Prostate gland (tissue), 2 donors: ENCODE measurements at regions not wholly inside any gene's neighbourhood (a gene's known extent, or its start where the extent isn't known, plus 50 kb on each side); places are given as distances from the start of the nearest gene placed in this dataset.

ENCODE experiments used
- DNase-seq: peaks from one replicate; pipeline ENCODE4 v3.0.0-alpha.2; 2019; ENCODE audit warnings: low spot score
- H3K27ac ChIP-seq, 2 donors: fragments of 200-600 bp; sonication (generic); 2 replicates each; pipeline ENCODE4 v1.5.1; 2017 to 2019
- H3K27me3 ChIP-seq: fragments of 200-600 bp; sonication (generic); replicated peaks from 2 replicates; pipeline ENCODE4 v1.5.1; 2019; ENCODE audit not compliant: insufficient read depth
- H3K36me3 ChIP-seq, 2 donors: fragments of 200-600 bp; sonication (generic); 1 replicate in 1 of 2; 2 replicates in 1 of 2; pipeline versions ENCODE4 v1.5.1 to v1.8.1; 2017 to 2019
- H3K4me1 ChIP-seq: fragments of 200-600 bp; sonication (generic); replicated peaks from 2 replicates; pipeline ENCODE4 v1.5.1; 2019
- H3K4me3 ChIP-seq, 2 donors: fragments of 200-600 bp; sonication (generic); 2 replicates each; pipeline ENCODE4 v1.5.1; 2017 to 2019
- H3K9me3 ChIP-seq: fragments of 200-600 bp; sonication (generic); 2 replicates; pipeline ENCODE4 v1.5.1; 2017
- POLR2A ChIP-seq: fragments of 450-650 bp; IDR thresholded peaks from one replicate; pipeline ENCODE4 v1.6.1; 2016; ENCODE audit warnings: antibody characterized with exemption, mild to moderate bottlenecking
- POLR2AphosphoS5 ChIP-seq: sonication (generic); formaldehyde crosslinking; IDR thresholded peaks from one replicate; pipeline ENCODE4 v1.6.1; 2017; ENCODE audit warnings: antibody characterized with exemption
- WGBS: methylation state at CpG from one replicate; pipeline ENCODE4 v1.1.5; 2018; 5-methylcytosine and 5-hydroxymethylcytosine counted together
- intact Hi-C: fragments of 100-400 bp; cut with DNase I; formaldehyde crosslinking; loops from one replicate; pipeline ENCODE4 v1.14.2; 2022
- TF ChIP-seq, protein P1 (sequence below), 4 experiments: fragments of 200-600 bp in 2 of 4; fragments of 450-650 bp in 2 of 4; sonication (generic) in 2 of 4; IDR thresholded peaks; 1 replicate in 3 of 4; 2 replicates in 1 of 4; pipeline ENCODE4 v1.5.1; 2016 to 2019; ENCODE audit warnings: antibody characterized with exemption in 4 of 4, mild to moderate bottlenecking in 2 of 4, moderate library complexity in 2 of 4

DNA sequence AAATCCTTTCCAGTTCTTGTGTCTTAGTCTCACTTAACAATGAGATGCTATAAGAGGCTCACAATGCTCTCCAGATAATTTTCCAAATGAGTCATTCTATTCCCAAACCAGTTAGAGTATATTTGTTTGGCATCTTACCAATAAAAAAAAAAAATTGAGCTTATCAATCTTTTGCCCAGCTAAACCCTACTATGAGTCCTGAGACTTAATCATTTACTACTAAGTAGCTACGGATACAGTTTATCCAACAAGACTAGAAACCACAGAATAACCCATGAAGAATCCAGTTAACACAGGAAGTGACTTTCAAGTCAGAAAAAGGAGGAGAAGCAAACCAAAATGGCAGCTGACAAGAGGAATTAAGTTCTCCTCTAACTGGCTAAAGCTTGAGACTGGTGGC lies 330.3 kb upstream of the XYLT1 start:
- Histone ChIP-seq H3K9me3 (no peaks in the 10 kb centered on the region), H3K4me1 (no peaks in the 10 kb centered on the region), H3K4me3 (no peak overlapping the region), H3K27ac (no peak overlapping the region), H3K36me3 (no peaks in the 10 kb centered on the region), H3K27me3 (peaks cover 3% of the 10 kb centered on the region)
- intact Hi-C loops = no loop called here
- 81% methylated on average over 1 of the region's 1 CpG for WGBS
- TF ChIP-seq, protein P1, sequence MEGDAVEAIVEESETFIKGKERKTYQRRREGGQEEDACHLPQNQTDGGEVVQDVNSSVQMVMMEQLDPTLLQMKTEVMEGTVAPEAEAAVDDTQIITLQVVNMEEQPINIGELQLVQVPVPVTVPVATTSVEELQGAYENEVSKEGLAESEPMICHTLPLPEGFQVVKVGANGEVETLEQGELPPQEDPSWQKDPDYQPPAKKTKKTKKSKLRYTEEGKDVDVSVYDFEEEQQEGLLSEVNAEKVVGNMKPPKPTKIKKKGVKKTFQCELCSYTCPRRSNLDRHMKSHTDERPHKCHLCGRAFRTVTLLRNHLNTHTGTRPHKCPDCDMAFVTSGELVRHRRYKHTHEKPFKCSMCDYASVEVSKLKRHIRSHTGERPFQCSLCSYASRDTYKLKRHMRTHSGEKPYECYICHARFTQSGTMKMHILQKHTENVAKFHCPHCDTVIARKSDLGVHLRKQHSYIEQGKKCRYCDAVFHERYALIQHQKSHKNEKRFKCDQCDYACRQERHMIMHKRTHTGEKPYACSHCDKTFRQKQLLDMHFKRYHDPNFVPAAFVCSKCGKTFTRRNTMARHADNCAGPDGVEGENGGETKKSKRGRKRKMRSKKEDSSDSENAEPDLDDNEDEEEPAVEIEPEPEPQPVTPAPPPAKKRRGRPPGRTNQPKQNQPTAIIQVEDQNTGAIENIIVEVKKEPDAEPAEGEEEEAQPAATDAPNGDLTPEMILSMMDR (IDR thresholded peaks at IDR 0.05) = no peak
- TF ChIP-seq POLR2AphosphoS5 (no peak), POLR2A (no peak)
- DNase-seq = no peak

DNA sequence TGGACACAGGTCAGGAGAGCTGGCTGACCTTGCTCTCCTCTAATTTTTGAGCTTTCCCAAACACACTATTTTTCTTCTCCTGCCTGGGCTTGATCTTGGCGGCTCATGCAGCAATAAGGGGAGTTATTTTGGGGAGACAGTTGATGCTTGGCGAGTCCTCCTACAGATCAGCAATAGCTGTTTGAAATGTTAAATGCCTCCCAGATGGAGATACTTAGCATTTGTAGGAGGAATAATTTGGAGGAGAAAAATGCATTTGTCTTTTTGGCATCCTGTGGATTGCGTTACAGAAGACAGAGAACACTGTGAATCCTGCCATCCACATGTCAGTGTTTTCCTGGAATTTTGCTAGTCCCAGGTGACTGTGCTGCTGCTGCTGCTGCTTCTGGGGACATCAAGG lies 328.0 kb upstream of the XYLT1 start:
- H3K9me3 ChIP-seq = no peaks in the 10 kb centered on the region
- TF ChIP-seq POLR2A = no peak
- TF ChIP-seq, protein P1 (IDR thresholded peaks at IDR 0.05) = no peak
- TF ChIP-seq POLR2AphosphoS5 = no peak
- no peaks in the 10 kb centered on the region for H3K4me1 ChIP-seq
- intact Hi-C loops = no loop called here
- 72% methylated on average over 3 of the region's 3 CpGs for WGBS
- no peak overlapping the region for H3K27ac ChIP-seq
- no peaks in the 10 kb centered on the region for H3K36me3 ChIP-seq
- H3K4me3 ChIP-seq = no peak overlapping the region
- no peak for DNase-seq
- no peaks in the 10 kb centered on the region for H3K27me3 ChIP-seq

DNA sequence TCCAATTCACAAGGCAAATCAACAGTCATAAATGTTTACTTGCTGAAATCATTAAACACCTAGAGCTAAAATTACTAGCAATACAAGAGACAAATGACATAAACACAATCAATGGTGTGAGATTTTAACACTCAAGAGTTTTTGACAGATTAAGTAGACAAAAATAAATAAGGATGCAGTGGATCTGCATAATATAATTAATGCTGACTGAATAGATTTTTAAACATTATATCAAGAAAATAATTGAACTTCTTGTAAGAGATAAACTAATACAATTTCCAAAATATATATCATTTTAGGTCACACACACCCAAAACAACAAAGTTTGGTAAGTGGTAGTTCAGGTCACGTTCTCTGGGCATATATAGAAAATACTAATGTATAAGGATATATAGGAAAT lies 322.6 kb upstream of the XYLT1 start:
- intact Hi-C loops = no loop called here
- WGBS = 84% methylated on average over 1 of the region's 1 CpG

DNA sequence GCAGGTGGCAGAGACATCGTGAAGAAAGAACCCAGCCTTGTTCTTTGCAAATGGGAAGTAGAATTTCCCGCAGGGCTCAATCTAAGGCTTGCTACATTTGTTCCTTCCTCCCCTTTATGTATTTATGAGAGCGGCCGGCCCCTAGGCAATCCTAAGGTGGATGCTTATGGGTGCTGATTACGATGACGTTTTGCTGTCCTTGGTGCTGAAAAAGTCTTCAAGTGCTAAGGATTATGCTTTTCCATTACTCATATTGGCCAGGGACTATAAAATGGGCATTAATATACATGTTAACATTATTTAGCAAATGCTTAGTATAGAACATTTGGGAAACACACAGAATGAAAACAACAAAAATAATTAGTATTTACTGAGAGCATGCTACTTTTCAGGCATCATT lies 313.3 kb upstream of the XYLT1 start:
- Histone ChIP-seq H3K4me3 (no peak overlapping the region), H3K4me1 (no peaks in the 10 kb centered on the region), H3K9me3 (no peaks in the 10 kb centered on the region), H3K27ac (no peak overlapping the region), H3K27me3 (no peaks in the 10 kb centered on the region), H3K36me3 (no peaks in the 10 kb centered on the region)
- DNase-seq = no peak
- WGBS = 9% methylated on average over 6 of the region's 6 CpGs
- intact Hi-C loops = no loop called here
- TF ChIP-seq POLR2AphosphoS5 = no peak
- no peak for TF ChIP-seq POLR2A
- TF ChIP-seq, protein P1 (IDR thresholded peaks at IDR 0.05) = no peak

More for the DNA sequence above, 322.6 kb upstream of the XYLT1 start:
- TF ChIP-seq, protein P1 (IDR thresholded peaks at IDR 0.05) = no peak
- TF ChIP-seq POLR2A (no peak), POLR2AphosphoS5 (no peak)
- Histone ChIP-seq H3K4me3 (no peak overlapping the region), H3K4me1 (no peaks in the 10 kb centered on the region), H3K9me3 (no peaks in the 10 kb centered on the region), H3K36me3 (no peaks in the 10 kb centered on the region), H3K27me3 (no peaks in the 10 kb centered on the region), H3K27ac (no peak overlapping the region)
- no peak for DNase-seq

DNA sequence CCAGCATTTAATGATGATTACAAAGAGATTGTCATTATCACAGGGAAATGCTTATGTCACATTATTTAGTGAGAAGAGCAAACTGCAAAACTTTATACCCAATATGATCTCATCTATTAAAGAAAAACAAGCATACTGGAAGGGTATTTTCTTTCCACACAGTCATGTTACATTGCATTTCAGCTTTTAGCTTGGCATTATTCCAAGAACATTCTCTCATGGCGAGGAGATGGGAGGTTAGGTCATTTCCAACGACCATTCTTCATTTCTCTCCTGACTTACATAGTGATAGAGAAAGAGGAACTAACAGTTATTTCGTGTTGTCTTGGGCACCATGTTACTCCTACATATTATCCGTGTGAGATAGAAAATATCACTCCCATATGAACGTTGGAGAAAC lies 309.4 kb upstream of the XYLT1 start:
- Histone ChIP-seq H3K4me3 (no peak overlapping the region), H3K27ac (no peak overlapping the region), H3K9me3 (no peaks in the 10 kb centered on the region), H3K27me3 (no peaks in the 10 kb centered on the region), H3K4me1 (no peaks in the 10 kb centered on the region), H3K36me3 (no peaks in the 10 kb centered on the region)
- TF ChIP-seq, protein P1 (IDR thresholded peaks at IDR 0.05) = no peak
- TF ChIP-seq POLR2A = no peak
- no peak for TF ChIP-seq POLR2AphosphoS5
- 29% methylated on average over 5 of the region's 5 CpGs for WGBS
- intact Hi-C loops = no loop called here
- no peak for DNase-seq
